B cell (primary cell): ENCODE measurements at regions not wholly inside any gene's neighbourhood (a gene's known extent, or its start where the extent isn't known, plus 50 kb on each side); places are given as distances from the start of the nearest gene placed in this dataset.
"Not testable (repeated sequence)": the region's sequence is repeated elsewhere in the genome, so short reads cannot be mapped to it uniquely, and the experiment has no call there.

Source experiments
- ATAC-seq: fragments of 200-7000 bp; cut with Tn5 transposase; one replicate; pipeline ENCODE4 v1.10.0; 2021; ENCODE audit warnings: low read depth, mild to moderate bottlenecking, moderate number of reproducible peaks, moderate library complexity
- CTCF ChIA-PET: fragments of 350-600 bp; sonication (Branson Sonifier 250); formaldehyde crosslinking; loops from one replicate; lab custom pipeline; 2021; ENCODE audit warnings: antibody characterized with exemption, inconsistent platforms; lab: Charles Lee
- POLR2A ChIA-PET: fragments of 350-600 bp; sonication (Branson Sonifier 250); formaldehyde crosslinking; loops from one replicate; lab custom pipeline; 2021; ENCODE audit warnings: antibody characterized with exemption; lab: Charles Lee
- DNase-seq: peaks from one replicate; pipeline ENCODE4 v3.0.0; 2013
- H2AFZ ChIP-seq: 2 replicates; pipeline ENCODE4 v1.6.1; 2012; ENCODE audit warnings: mild to moderate bottlenecking, low read depth, low read length; ENCODE audit not compliant: insufficient read depth, poor library complexity, severe bottlenecking
- H3K27ac ChIP-seq, 2 donors: 1 replicate in 1 of 2; 2 replicates in 1 of 2; pipeline ENCODE4 v1.5.1; 2012 to 2013; ENCODE audit warnings: low read length in 2 of 2, mild to moderate bottlenecking in 2 of 2, moderate library complexity in 1 of 2
- H3K27me3 ChIP-seq, 4 experiments: fragments of 200-600 bp in 1 of 4; sonication (generic) in 1 of 4; replicated peaks in 1 of 4; 1 replicate in 2 of 4; 2 replicates in 2 of 4; pipeline versions ENCODE4 v1.6.1 to v1.7.0; 2013 to 2016; ENCODE audit warnings: low read length in 3 of 4, mild to moderate bottlenecking in 2 of 4, mixed read lengths in 1 of 4, moderate library complexity in 1 of 4; ENCODE audit not compliant: insufficient read depth in 4 of 4, control insufficient read depth in 3 of 4; ENCODE audit errors: control extremely low read depth in 1 of 4
- H3K36me3 ChIP-seq, 2 experiments: replicated peaks in 1 of 2; 1 replicate in 1 of 2; 2 replicates in 1 of 2; pipeline versions ENCODE4 v1.6.1 to v1.7.1; 2013; ENCODE audit warnings: low read length in 1 of 2; ENCODE audit not compliant: insufficient read depth in 2 of 2, control insufficient read depth in 1 of 2; ENCODE audit errors: control extremely low read depth in 1 of 2, extremely low read depth in 1 of 2
- H3K4me1 ChIP-seq, 2 donors: fragments of 200-600 bp in 1 of 2; sonication (generic) in 1 of 2; 1 replicate in 1 of 2; 2 replicates in 1 of 2; pipeline versions ENCODE4 v1.5.1 to v1.6.1; 2013 to 2017; ENCODE audit warnings: low read length in 2 of 2; ENCODE audit not compliant: control insufficient read depth in 2 of 2, insufficient read depth in 2 of 2
- H3K4me2 ChIP-seq: replicated peaks from 2 replicates; pipeline ENCODE3; 2012; ENCODE audit warnings: mild to moderate bottlenecking, low read depth, low read length; ENCODE audit not compliant: poor library complexity, severe bottlenecking
- H3K4me3 ChIP-seq, 5 experiments: fragments of 200-600 bp in 1 of 5; sonication (generic) in 1 of 5; 1 replicate in 3 of 5; 2 replicates in 2 of 5; pipeline versions ENCODE4 v1.5.1 to v1.7.0; 2011 to 2016; ENCODE audit warnings: low read length in 4 of 5, mild to moderate bottlenecking in 4 of 5, low read depth in 2 of 5, control low read depth in 1 of 5, moderate library complexity in 1 of 5; ENCODE audit not compliant: insufficient read depth in 1 of 5; ENCODE audit errors: control extremely low read depth in 1 of 5, extremely low read depth in 1 of 5
- H3K79me2 ChIP-seq: fragments of 200-600 bp; sonication (generic); one replicate; pipeline ENCODE4 v1.6.0; 2016; ENCODE audit warnings: low read length; ENCODE audit not compliant: control insufficient read depth, insufficient read depth
- H3K9ac ChIP-seq: fragments of 200-600 bp; sonication (generic); 2 replicates; pipeline ENCODE4 v1.6.1; 2017; ENCODE audit warnings: mild to moderate bottlenecking, low read length, moderate library complexity
- H3K9me3 ChIP-seq, 3 donors: one replicate each; pipeline versions ENCODE4 v1.6.1 to v1.7.1; 2013; ENCODE audit warnings: low read length in 2 of 3; ENCODE audit not compliant: control insufficient read depth in 2 of 3, insufficient read depth in 1 of 3; ENCODE audit errors: control extremely low read depth in 1 of 3
- H4K20me1 ChIP-seq: 2 replicates; pipeline ENCODE4 v1.6.0; 2012; ENCODE audit warnings: mild to moderate bottlenecking, low read length; ENCODE audit not compliant: insufficient read depth, control insufficient read depth, poor library complexity, severe bottlenecking
- H3K27ac Mint-ChIP-seq: one replicate; pipeline ENCODE4 v1.8.0; 2021; ENCODE audit warnings: mixed read lengths
- H3K27me3 Mint-ChIP-seq: one replicate; pipeline ENCODE4 v1.8.0; 2021; ENCODE audit warnings: mixed read lengths
- H3K4me1 Mint-ChIP-seq: one replicate; pipeline ENCODE4 v1.8.0; 2021; ENCODE audit warnings: mixed read lengths
- H3K4me3 Mint-ChIP-seq: one replicate; pipeline ENCODE4 v1.8.0; 2021; ENCODE audit warnings: mixed read lengths
- H3K9me3 Mint-ChIP-seq: one replicate; pipeline ENCODE4 v1.8.0; 2022; ENCODE audit warnings: mixed read lengths; ENCODE audit not compliant: insufficient read depth
- WGBS: methylation state at CpG from one replicate; pipeline ENCODE4 v1.1.5; 2013; ENCODE audit warnings: missing lambda C conversion rate; ENCODE audit not compliant: insufficient coverage; 5-methylcytosine and 5-hydroxymethylcytosine counted together
- intact Hi-C: fragments of 100-400 bp; cut with micrococcal nuclease; formaldehyde crosslinking; loops from one replicate; pipeline ENCODE4 v1.10.0; 2022

DNA sequence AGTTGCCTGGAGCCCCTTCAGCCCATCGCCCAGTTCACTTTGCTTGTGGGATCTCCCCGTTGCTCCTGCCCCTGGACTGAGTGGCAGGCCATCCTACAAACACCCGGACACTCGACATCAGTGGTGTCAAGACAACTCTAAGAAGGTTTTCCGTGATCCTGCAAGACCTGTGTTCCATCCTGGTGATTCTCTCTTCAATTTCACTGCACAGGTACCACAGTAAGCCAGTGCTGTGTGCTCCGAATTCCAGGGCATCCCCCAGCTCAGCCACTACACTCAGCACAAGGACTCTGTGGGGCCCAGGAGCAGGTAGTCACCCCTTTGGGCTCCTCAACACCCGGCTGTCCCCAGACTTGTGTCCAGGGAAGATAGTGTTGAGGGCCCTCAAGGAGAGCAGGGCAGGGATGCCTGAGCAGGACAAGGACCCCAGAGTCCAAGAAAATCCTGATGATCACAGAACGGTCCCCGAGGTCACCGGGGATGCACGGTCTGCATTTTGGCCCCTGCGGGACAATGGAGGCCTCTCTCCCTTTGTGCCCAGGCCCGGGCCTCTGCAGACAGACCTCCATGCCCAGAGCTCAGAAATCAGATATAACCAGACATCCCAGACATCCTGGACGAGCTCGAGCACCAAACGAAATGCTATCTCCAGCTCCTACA lies 146.9 kb upstream of the C1QTNF3 start:
- intact Hi-C loops, H3K27ac Mint-ChIP-seq, H3K4me1 Mint-ChIP-seq, H3K27me3 Mint-ChIP-seq, H3K27ac ChIP-seq, H3K4me2 ChIP-seq, H3K9ac ChIP-seq, H4K20me1 ChIP-seq, H3K4me1 ChIP-seq, H3K9me3 Mint-ChIP-seq, H2AFZ ChIP-seq, CTCF ChIA-PET, H3K27me3 ChIP-seq, ATAC-seq, H3K36me3 ChIP-seq, H3K4me3 ChIP-seq, H3K4me3 Mint-ChIP-seq, POLR2A ChIA-PET, H3K79me2 ChIP-seq: not testable (repeated sequence)
- peaks cover 0 to 13% (median 0%) of the 10 kb centered on the region in 3 donors for H3K9me3 ChIP-seq
- 98% methylated on average over 16 of the region's 16 CpGs for WGBS
- peak; percentile 8 for DNase-seq

DNA sequence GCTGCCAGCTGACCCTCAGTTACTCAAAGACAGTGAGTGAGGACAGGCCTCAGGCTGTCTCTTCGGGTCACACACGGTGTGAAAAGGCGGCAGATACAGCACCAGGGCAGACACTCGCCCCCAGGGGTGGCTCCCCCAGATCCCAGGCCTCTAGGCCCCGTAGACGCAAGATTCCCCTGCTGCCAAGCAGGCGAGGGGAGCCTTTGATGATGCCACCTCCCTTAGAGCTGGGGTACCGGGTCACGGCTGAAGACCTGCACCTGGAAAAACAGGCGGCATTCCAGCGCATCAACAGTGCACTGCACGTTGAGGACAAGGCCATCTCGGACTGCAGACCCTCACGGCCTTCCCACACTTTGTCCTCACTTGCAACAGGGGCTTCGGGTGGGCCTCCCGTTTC lies 147.5 kb upstream of the C1QTNF3 start:
- H3K4me3 Mint-ChIP-seq, intact Hi-C loops, H3K27me3 Mint-ChIP-seq, H3K9me3 Mint-ChIP-seq, H3K27me3 ChIP-seq, H4K20me1 ChIP-seq, CTCF ChIA-PET, H3K4me2 ChIP-seq, ATAC-seq, H3K36me3 ChIP-seq, POLR2A ChIA-PET, H3K4me3 ChIP-seq, H3K4me1 Mint-ChIP-seq, H3K79me2 ChIP-seq, H3K9ac ChIP-seq, H3K27ac Mint-ChIP-seq, H2AFZ ChIP-seq, H3K27ac ChIP-seq, H3K4me1 ChIP-seq: not testable (repeated sequence)
- peak; percentile 12 for DNase-seq
- WGBS, result 99% methylated on average over 11 of the region's 16 CpGs
- H3K9me3 ChIP-seq, result peaks cover 0 to 13% (median 0%) of the 10 kb centered on the region in 3 donors

DNA sequence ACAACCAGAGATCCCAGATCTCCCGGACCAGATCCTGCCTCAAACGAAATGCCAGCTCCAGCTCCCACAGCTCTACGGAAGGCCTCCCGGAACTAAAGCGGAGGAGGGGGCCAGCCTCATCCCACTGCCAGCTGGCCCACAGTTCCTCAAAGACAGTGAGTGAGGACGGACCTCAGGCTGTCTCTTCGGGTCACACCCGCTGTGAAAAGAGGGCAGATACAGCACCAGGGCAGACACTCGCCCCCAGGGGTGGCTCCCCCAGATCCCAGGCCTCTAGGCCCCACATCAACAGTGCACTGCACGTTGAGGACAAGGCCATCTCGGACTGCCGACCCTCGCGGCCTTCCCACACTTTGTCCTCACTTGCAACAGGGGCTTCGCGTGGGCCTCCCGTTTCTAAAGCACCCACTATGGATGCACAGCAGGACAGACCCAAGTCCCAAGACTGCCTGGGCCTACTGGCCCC lies 148.3 kb upstream of the C1QTNF3 start:
- H3K79me2 ChIP-seq, H3K27ac ChIP-seq, H3K27me3 Mint-ChIP-seq, CTCF ChIA-PET, H3K9ac ChIP-seq, H3K4me1 Mint-ChIP-seq, H3K36me3 ChIP-seq, H3K4me1 ChIP-seq, H3K4me2 ChIP-seq, H3K27ac Mint-ChIP-seq, H3K4me3 Mint-ChIP-seq, H2AFZ ChIP-seq, H3K27me3 ChIP-seq, ATAC-seq, H4K20me1 ChIP-seq, intact Hi-C loops, H3K4me3 ChIP-seq, POLR2A ChIA-PET, H3K9me3 Mint-ChIP-seq: not testable (repeated sequence)
- WGBS, result 97% methylated on average over 17 of the region's 17 CpGs
- peak; percentile 4 for DNase-seq
- peaks cover 0 to 13% (median 0%) of the 10 kb centered on the region in 3 donors for H3K9me3 ChIP-seq

DNA sequence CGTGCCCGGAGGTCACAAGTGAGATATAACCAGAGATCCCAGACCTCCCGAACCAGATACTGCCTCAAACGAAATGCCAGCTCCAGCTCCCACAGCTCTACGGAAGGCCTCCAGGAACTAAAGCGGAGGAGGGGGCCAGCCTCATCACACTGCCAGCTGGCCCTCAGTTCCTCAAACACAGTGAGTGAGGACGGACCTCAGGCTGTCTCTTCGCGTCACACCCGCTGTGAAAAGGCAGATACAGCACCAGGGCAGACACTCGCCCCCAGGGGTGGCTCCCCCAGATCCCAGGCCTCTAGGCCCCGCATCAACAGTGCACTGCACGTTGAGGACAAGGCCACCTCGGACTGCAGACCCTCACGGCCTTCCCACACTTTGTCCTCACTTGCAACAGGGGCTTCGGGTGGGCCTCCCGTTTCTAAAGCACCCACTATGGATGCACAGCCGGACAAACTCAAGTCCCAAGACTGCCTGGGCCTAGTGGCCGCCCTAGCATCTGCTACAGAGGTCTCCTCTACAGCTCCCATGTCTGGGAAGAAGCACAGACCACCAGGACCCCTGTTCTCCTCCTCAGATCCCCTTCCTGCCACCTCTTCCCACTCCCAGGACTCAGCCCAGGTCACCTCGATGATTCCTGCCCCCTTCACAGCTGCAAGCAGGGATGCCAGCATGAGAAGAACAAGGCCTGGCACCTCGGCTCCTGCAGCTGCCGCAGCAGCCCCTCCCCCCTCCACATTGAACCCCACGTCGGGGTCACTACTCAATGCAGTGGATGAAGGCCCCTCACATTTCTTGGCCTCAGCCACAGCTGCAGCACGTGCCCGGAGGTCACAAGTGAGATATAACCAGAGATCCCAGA lies 149.3 kb upstream of the C1QTNF3 start:
- H3K4me3 ChIP-seq, H3K4me1 ChIP-seq, intact Hi-C loops, H4K20me1 ChIP-seq, H3K27ac ChIP-seq, H3K79me2 ChIP-seq, H3K9me3 Mint-ChIP-seq, POLR2A ChIA-PET, H3K4me2 ChIP-seq, H3K36me3 ChIP-seq, ATAC-seq, CTCF ChIA-PET, H3K27me3 Mint-ChIP-seq, H3K4me1 Mint-ChIP-seq, H3K9ac ChIP-seq, H2AFZ ChIP-seq, H3K27ac Mint-ChIP-seq, H3K4me3 Mint-ChIP-seq, H3K27me3 ChIP-seq: not testable (repeated sequence)
- DNase-seq, result peak; percentile 11
- WGBS, result 97% methylated on average over 26 of the region's 26 CpGs
- H3K9me3 ChIP-seq, result peaks cover 0 to 13% (median 0%) of the 10 kb centered on the region in 3 donors
